T-cell (primary cell): ENCODE measurements at regions not wholly inside any gene's neighbourhood (a gene's known extent, or its start where the extent isn't known, plus 50 kb on each side); places are given as distances from the start of the nearest gene placed in this dataset.

Experiments used
- ATAC-seq, 4 experiments: fragments of 200-7000 bp in 3 of 4; fragments of 150-1000 bp in 1 of 4; cut with Tn5 transposase; replicated peaks in 1 of 4; 1 replicate in 3 of 4; 2 replicates in 1 of 4; pipeline ENCODE4 v1.10.0; 2021; ENCODE audit warnings: moderate library complexity in 3 of 4, mild to moderate bottlenecking in 2 of 4, moderate number of reproducible peaks in 1 of 4
- CTCF ChIA-PET, 2 donors: fragments of 300-600 bp; sonication (Branson Sonifier 250); formaldehyde crosslinking; loops; one replicate each; lab custom pipeline; 2022; ENCODE audit warnings: antibody characterized with exemption in 2 of 2; lab: Charles Lee
- POLR2A ChIA-PET, 2 donors: fragments of 300-600 bp; sonication (Branson Sonifier 250); formaldehyde crosslinking; loops; one replicate each; lab custom pipeline; 2022; ENCODE audit warnings: antibody characterized with exemption in 2 of 2; lab: Charles Lee
- DNase-seq, 35 experiments: peaks; one replicate each; pipeline versions ENCODE4 v3.0.0 to v3.0.0-alpha.2; 2013 to 2023
- H3K27ac ChIP-seq: one replicate; pipeline ENCODE4 v1.5.1; 2013; ENCODE audit warnings: low read length
- H3K27me3 ChIP-seq, 2 experiments: replicated peaks in 1 of 2; 1 replicate in 1 of 2; 2 replicates in 1 of 2; pipeline versions ENCODE4 v1.6.1 to v1.7.0; 2013; ENCODE audit warnings: low read length in 1 of 2, mixed read lengths in 1 of 2; ENCODE audit not compliant: control insufficient read depth in 2 of 2, insufficient read depth in 2 of 2; ENCODE audit errors: extremely low read depth in 1 of 2
- H3K36me3 ChIP-seq, 2 donors: 1 replicate in 1 of 2; 2 replicates in 1 of 2; pipeline versions ENCODE4 v1.6.1 to v1.7.0; 2013; ENCODE audit warnings: low read length in 1 of 2; ENCODE audit not compliant: control insufficient read depth in 2 of 2, insufficient read depth in 1 of 2; ENCODE audit errors: extremely low read depth in 1 of 2
- H3K4me1 ChIP-seq, 2 experiments: 1 replicate in 1 of 2; 2 replicates in 1 of 2; pipeline versions ENCODE4 v1.6.1 to v1.7.0; 2013; ENCODE audit warnings: low read length in 2 of 2, mixed read lengths in 1 of 2; ENCODE audit not compliant: insufficient read depth in 2 of 2, control insufficient read depth in 1 of 2; ENCODE audit errors: extremely low read depth in 1 of 2
- H3K4me3 ChIP-seq, 2 donors: 1 replicate in 1 of 2; 2 replicates in 1 of 2; pipeline versions ENCODE4 v1.5.1 to v1.7.0; 2013; ENCODE audit warnings: mild to moderate bottlenecking in 2 of 2, low read length in 1 of 2, moderate library complexity in 1 of 2; ENCODE audit not compliant: control insufficient read depth in 1 of 2; ENCODE audit errors: extremely low read depth in 1 of 2
- H3K9me3 ChIP-seq: 2 replicates; pipeline ENCODE4 v1.7.0; 2013
- H3K27ac Mint-ChIP-seq, 2 donors: one replicate each; pipeline ENCODE4 v1.8.0; 2020 to 2021; ENCODE audit warnings: mild to moderate bottlenecking in 2 of 2, mixed read lengths in 2 of 2
- H3K27me3 Mint-ChIP-seq, 2 donors: one replicate each; pipeline ENCODE4 v1.8.0; 2021 to 2022; ENCODE audit warnings: mixed read lengths in 2 of 2
- H3K36me3 Mint-ChIP-seq: one replicate; pipeline ENCODE4 v1.8.0; 2021; ENCODE audit warnings: mixed read lengths
- H3K4me1 Mint-ChIP-seq, 3 donors: one replicate each; pipeline ENCODE4 v1.8.0; 2020 to 2022; ENCODE audit warnings: mixed read lengths in 3 of 3, mild to moderate bottlenecking in 1 of 3
- H3K4me3 Mint-ChIP-seq, 3 donors: one replicate each; pipeline ENCODE4 v1.8.0; 2020 to 2022; ENCODE audit warnings: mild to moderate bottlenecking in 3 of 3, mixed read lengths in 3 of 3, moderate library complexity in 3 of 3
- H3K9me3 Mint-ChIP-seq, 3 donors: one replicate each; pipeline ENCODE4 v1.8.0; 2020 to 2022; ENCODE audit warnings: mixed read lengths in 3 of 3
- WGBS: methylation state at CpG from one replicate; pipeline ENCODE4 v1.1.5; 2013; ENCODE audit warnings: missing lambda C conversion rate; ENCODE audit not compliant: insufficient coverage; 5-methylcytosine and 5-hydroxymethylcytosine counted together

DNA sequence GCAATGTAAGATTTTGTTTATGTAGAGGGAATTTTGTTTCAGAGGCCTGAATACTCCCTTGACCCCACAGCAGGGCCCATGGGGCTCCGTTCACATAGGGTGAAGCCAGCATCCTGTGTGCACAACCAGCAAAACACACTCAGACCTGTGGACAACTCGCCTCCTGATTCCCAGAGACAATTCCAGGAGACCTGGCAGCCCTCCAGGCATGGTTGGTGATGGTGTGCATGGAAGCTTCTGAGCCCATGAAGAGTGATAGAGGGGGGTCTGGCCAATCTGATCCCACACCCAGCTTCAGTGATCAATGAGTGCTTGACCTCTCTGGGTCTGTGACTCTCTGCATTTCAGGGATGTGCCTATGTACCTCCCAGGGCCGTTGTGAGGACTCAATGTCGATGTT lies 91.0 kb upstream of the RAB6C start:
- DNase-seq (no peak), ATAC-seq (no peak)
- POLR2A ChIA-PET = no interaction called here
- Histone ChIP-seq H3K36me3 (no peaks in the 10 kb centered on the region), H3K27me3 (peaks cover 0 to 24% of the 10 kb centered on the region in 2 experiments), H3K27ac (no peak overlapping the region), H3K4me1 (no peaks in the 10 kb centered on the region), H3K4me3 (no peak overlapping the region), H3K9me3 (no peaks in the 10 kb centered on the region)
- Mint-ChIP-seq H3K4me1 (no peaks in the 10 kb centered on the region), H3K27ac (no peak overlapping the region), H3K4me3 (no peak overlapping the region), H3K36me3 (no peaks in the 10 kb centered on the region), H3K27me3 (peaks cover 6 to 10% of the 10 kb centered on the region in 2 donors), H3K9me3 (no peaks in the 10 kb centered on the region)
- CTCF ChIA-PET = no interaction called here
- WGBS = 24% methylated on average over 2 of the region's 4 CpGs

DNA sequence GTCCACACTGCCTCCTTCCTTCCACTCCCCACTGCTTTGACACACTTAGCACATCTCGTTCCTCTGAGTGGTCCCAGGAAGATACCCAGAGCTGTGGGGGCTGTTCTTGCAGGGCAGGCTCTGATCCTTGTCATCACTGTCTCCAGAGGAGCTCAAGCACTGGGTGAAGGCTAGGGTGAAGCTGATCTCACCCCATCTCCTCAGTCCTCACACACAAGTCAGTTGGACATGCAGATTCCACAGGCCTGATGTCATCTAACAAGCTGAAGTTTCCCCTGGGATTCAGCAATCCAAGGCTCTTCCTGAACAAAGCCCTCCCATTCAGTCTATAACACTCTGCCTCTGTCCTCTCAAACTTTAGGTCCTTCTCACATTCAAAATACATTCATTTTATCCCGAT lies 90.6 kb upstream of the RAB6C start:
- Histone ChIP-seq H3K9me3 (no peaks in the 10 kb centered on the region), H3K4me3 (no peak overlapping the region), H3K36me3 (no peaks in the 10 kb centered on the region), H3K27me3 (peaks cover 0 to 24% of the 10 kb centered on the region in 2 experiments), H3K27ac (no peak overlapping the region), H3K4me1 (no peaks in the 10 kb centered on the region)
- ATAC-seq (no peak), DNase-seq (no peak)
- Mint-ChIP-seq H3K4me3 (no peak overlapping the region), H3K36me3 (no peaks in the 10 kb centered on the region), H3K9me3 (no peaks in the 10 kb centered on the region), H3K27ac (no peak overlapping the region), H3K27me3 (peaks cover 7 to 10% of the 10 kb centered on the region in 2 donors), H3K4me1 (no peaks in the 10 kb centered on the region)
- no CpG with 5 or more reads among the region's 2 CpGs for WGBS
- POLR2A ChIA-PET = no interaction called here
- CTCF ChIA-PET = no interaction called here

DNA sequence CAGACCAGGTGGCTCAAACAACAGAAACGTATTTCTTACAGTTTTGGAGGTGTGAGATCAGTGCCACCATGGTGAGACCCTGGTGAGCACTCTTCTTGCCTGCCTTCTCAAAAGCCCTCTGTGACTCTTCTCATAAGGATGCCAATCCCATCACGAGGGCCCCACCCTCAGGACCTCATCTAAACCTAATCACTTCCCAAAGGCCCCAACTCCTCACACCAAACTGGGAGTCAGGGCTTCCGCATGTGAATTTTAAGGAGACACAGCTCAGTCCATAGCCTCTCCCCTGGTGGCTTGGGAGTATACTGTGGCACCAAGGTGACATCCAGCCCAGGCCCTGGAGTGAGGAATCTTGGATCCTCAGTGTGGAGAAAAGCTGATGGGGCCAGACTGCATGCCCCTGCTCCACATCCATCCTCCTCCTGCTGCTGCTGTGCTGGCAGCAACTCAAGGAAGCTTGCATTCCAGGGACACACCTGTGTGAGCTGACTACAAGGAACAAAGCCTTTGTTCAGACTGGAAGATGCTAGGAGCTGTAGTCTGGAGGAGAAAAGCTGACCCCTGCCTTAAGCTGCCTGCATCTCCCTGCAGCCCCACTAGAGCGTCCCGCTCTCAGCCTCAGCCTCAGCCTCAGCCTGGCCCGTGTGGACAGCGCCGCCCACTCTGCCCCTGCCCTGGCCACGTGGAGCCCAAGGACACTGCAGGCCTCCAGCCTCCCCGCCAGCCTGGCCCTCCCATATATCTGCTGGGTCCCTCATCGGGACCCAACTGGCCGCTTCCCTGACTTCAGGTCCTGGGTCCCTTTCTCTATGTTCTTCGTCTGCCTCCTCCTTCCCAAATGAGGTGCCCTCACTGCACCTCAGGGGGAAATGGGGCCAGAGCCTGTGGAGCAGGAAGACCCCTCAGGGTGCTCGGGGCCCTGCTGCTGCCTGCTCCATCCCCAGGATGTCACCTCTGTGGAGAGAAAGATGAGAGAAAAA lies 87.8 kb upstream of the RAB6C start:
- CTCF ChIA-PET = no interaction called here
- 67% methylated on average over 11 of the region's 14 CpGs for WGBS
- Histone ChIP-seq H3K27me3 (peaks cover 0 to 37% of the 10 kb centered on the region in 2 experiments), H3K27ac (no peak overlapping the region), H3K36me3 (no peaks in the 10 kb centered on the region), H3K4me1 (no peaks in the 10 kb centered on the region), H3K4me3 (no peak overlapping the region), H3K9me3 (no peaks in the 10 kb centered on the region)
- Mint-ChIP-seq H3K27me3 (peaks cover 16 to 17% of the 10 kb centered on the region in 2 donors), H3K9me3 (no peaks in the 10 kb centered on the region), H3K27ac (no peak overlapping the region), H3K4me1 (no peaks in the 10 kb centered on the region), H3K36me3 (no peaks in the 10 kb centered on the region), H3K4me3 (no peak overlapping the region)
- peak in 1 of 4 experiments; percentile 17 for ATAC-seq
- DNase-seq = no peak
- POLR2A ChIA-PET = no interaction called here

DNA sequence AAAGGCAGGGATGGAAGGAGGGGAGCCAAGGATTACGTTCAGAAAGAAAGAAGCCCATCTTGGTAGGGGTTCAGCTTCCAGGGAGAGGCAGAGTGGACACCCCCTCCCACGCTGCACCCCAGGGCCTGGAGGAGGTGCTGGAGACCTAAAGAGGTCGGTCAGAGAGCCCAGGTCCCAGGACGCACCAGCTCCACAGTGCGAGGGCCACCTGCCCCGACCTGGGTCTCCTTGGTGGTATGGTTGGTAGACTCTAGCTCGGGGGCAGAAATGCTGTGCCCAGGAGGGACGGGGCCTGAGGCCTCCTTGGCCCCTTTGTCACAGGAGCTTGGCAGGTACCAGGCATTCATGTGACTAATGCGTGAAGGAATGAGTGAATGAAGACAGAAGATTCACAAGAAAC lies 87.1 kb upstream of the RAB6C start:
- ChIA-PET POLR2A (no interaction called here), CTCF (no interaction called here)
- Mint-ChIP-seq H3K4me1 (no peaks in the 10 kb centered on the region), H3K27me3 (peaks cover 17 to 23% of the 10 kb centered on the region in 2 donors), H3K4me3 (no peak overlapping the region), H3K36me3 (no peaks in the 10 kb centered on the region), H3K27ac (no peak overlapping the region), H3K9me3 (no peaks in the 10 kb centered on the region)
- no peak for DNase-seq
- WGBS = 75% methylated on average over 7 of the region's 9 CpGs
- peaks cover 0 to 39% of the 10 kb centered on the region in 2 experiments for H3K27me3 ChIP-seq
- no peak for ATAC-seq
- H3K4me3 ChIP-seq = no peak overlapping the region
- no peaks in the 10 kb centered on the region for H3K36me3 ChIP-seq
- H3K4me1 ChIP-seq = no peaks in the 10 kb centered on the region
- H3K27ac ChIP-seq = no peak overlapping the region
- no peaks in the 10 kb centered on the region for H3K9me3 ChIP-seq

DNA sequence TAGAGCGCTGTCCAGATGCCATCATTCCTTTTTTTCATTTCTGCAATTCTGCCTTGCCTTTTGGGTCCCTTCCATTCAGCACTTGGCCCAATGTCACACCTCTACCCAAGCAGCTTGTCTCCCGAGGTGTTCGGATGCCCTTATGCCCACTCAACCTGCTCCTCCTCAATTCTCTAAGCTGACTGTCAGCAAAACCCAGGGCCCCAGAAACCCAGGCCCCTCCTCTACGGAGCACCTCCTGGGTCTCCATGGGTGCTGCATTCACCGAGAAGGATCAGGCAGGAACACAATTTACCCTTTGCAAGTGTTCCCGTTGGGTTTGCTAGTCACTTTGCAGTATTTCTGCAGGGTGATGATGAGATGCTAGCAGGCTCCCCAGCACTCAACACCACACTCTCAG lies 86.7 kb upstream of the RAB6C start:
- WGBS = 85% methylated on average over 3 of the region's 6 CpGs
- Histone ChIP-seq H3K4me1 (no peaks in the 10 kb centered on the region), H3K9me3 (no peaks in the 10 kb centered on the region), H3K27me3 (peaks cover 0 to 35% of the 10 kb centered on the region in 2 experiments), H3K27ac (no peak overlapping the region), H3K36me3 (no peaks in the 10 kb centered on the region), H3K4me3 (no peak overlapping the region)
- no peaks in the 10 kb centered on the region for H3K9me3 Mint-ChIP-seq
- H3K4me3 Mint-ChIP-seq = no peak overlapping the region
- ATAC-seq (no peak), DNase-seq (no peak)
- no peak overlapping the region for H3K27ac Mint-ChIP-seq
- no peaks in the 10 kb centered on the region for H3K36me3 Mint-ChIP-seq
- peaks cover 17 to 24% of the 10 kb centered on the region in 2 donors for H3K27me3 Mint-ChIP-seq
- POLR2A ChIA-PET = no interaction called here
- CTCF ChIA-PET = no interaction called here
- H3K4me1 Mint-ChIP-seq = no peaks in the 10 kb centered on the region

DNA sequence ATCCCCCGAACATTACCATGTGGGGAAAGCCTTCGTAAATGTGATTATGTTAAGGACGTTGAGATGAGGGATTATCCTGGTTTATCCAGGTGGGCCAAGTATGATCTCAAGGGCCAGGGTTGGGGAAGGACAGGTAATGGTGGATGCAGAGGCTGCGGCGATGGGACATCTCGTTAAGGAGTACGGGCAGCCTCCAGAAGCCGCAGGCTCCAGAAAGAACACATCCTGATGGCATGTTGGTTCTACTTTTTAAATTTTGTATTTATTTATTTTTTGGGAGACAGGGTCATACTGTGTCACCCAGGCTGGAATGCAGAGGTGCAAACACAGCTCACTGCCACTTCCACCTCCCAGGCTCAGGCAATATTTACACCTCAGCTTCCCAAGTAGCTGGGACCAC lies 86.2 kb upstream of the RAB6C start:
- H3K4me3 Mint-ChIP-seq = no peak overlapping the region
- H3K9me3 Mint-ChIP-seq = no peaks in the 10 kb centered on the region
- H3K4me1 ChIP-seq = no peaks in the 10 kb centered on the region
- H3K27ac ChIP-seq = no peak overlapping the region
- ChIA-PET POLR2A (no interaction called here), CTCF (no interaction called here)
- DNase-seq = no peak
- H3K4me3 ChIP-seq = no peak overlapping the region
- H3K4me1 Mint-ChIP-seq = no peaks in the 10 kb centered on the region
- no peak overlapping the region for H3K27ac Mint-ChIP-seq
- H3K27me3 ChIP-seq = peaks cover 0 to 31% of the 10 kb centered on the region in 2 experiments
- no peaks in the 10 kb centered on the region for H3K9me3 ChIP-seq
- H3K27me3 Mint-ChIP-seq = peaks cover 18 to 26% of the 10 kb centered on the region in 2 donors
- ATAC-seq = no peak
- H3K36me3 ChIP-seq = no peaks in the 10 kb centered on the region
- 69% methylated on average over 8 of the region's 8 CpGs for WGBS
- H3K36me3 Mint-ChIP-seq = no peaks in the 10 kb centered on the region
